Body of pancreas (tissue), 4 donors: ENCODE measurements at regions not wholly inside any gene's neighbourhood (a gene's known extent, or its start where the extent isn't known, plus 50 kb on each side); places are given as distances from the start of the nearest gene placed in this dataset.

Experiments used
- CTCF ChIP-seq, 7 experiments: fragments of 450-650 bp in 4 of 7; fragments of 200-600 bp in 3 of 7; sonication (generic) in 3 of 7; IDR thresholded peaks; one replicate each; pipeline ENCODE4 v1.5.1; 2016 to 2019; ENCODE audit warnings: antibody characterized with exemption in 7 of 7
- POLR2A ChIP-seq, 3 donors: fragments of 450-650 bp; IDR thresholded peaks; one replicate each; pipeline ENCODE4 v1.6.1; 2016; ENCODE audit warnings: antibody characterized with exemption in 3 of 3, mild to moderate bottlenecking in 2 of 3

- TF ChIP-seq CTCF (IDR thresholded peaks at IDR 0.05) (no peak), POLR2A (IDR thresholded peaks at IDR 0.05) (no peak)
These were observed 1239.7 kb downstream of the GATA3 start for GRCh38 chr10:9294132-9294663.
